HCT116 (cell line): ENCODE measurements at regions not wholly inside any gene's neighbourhood (a gene's known extent, or its start where the extent isn't known, plus 50 kb on each side); places are given as distances from the start of the nearest gene placed in this dataset.

Source experiments
- CTCF ChIP-seq, 3 experiments: fragments of 200-600 bp in 1 of 3; sonication (generic) in 1 of 3; IDR thresholded peaks in 2 of 3; conservative IDR thresholded peaks in 1 of 3; 2 replicates each; pipeline ENCODE4 v1.5.1; 2012 to 2017; ENCODE audit warnings: low read depth in 2 of 3, low read length in 2 of 3, antibody characterized with exemption in 1 of 3, borderline replicate concordance in 1 of 3, control low read depth in 1 of 3, mild to moderate bottlenecking in 1 of 3, mixed read lengths in 1 of 3, mixed run types in 1 of 3, moderate library complexity in 1 of 3; ENCODE audit not compliant: insufficient read depth in 1 of 3
- EZH2 ChIP-seq: fragments of 200-600 bp; sonication (generic); IDR thresholded peaks from 2 replicates; pipeline ENCODE4 v1.6.1; 2017; ENCODE audit warnings: antibody characterized with exemption, mixed run types
- MAX ChIP-seq: IDR thresholded peaks from 2 replicates; pipeline ENCODE4 v1.6.1; 2012
- POLR2AphosphoS5 ChIP-seq: IDR thresholded peaks from 2 replicates; pipeline ENCODE4 v1.6.1; 2011; ENCODE audit warnings: mild to moderate bottlenecking, low read depth, low read length, moderate library complexity
- ZNF274 ChIP-seq: fragments of 200-500 bp; sonication (Bioruptor generic); IDR thresholded peaks from 2 replicates; pipeline ENCODE4 v1.6.1; 2014; ENCODE audit warnings: mild to moderate bottlenecking, low read depth, low read length, inconsistent platforms

GRCh38 chr6:28675600-28675999 lies 149.9 kb downstream of the GPX5 start:
- TF ChIP-seq ZNF274 (no peak), POLR2AphosphoS5 (no peak), MAX (no peak), EZH2 (no peak), CTCF (IDR thresholded peaks at IDR 0.05 in 2 of 3, conservative IDR thresholded peaks at IDR 0.05 in 1 of 3; ENCODE audit: borderline replicate concordance in 1 of 3, insufficient read depth in 1 of 3, low read depth in 2 of 3, low read length in 2 of 3) (no peak)
